Astrocyte (in vitro differentiated cells and primary cell): ENCODE measurements at regions not wholly inside any gene's neighbourhood (a gene's known extent, or its start where the extent isn't known, plus 50 kb on each side); places are given as distances from the start of the nearest gene placed in this dataset.

Experiments
- DNase-seq: peaks from one replicate; pipeline ENCODE4 v3.0.0-alpha.2; 2010; ENCODE audit warnings: low read depth
- FAIRE-seq: peaks from 2 replicates; lab custom pipeline; 2011; peaks lifted over from hg19 to GRCh38; lab: Jason Lieb, UNC
- H2AFZ ChIP-seq: 2 replicates; pipeline ENCODE4 v1.6.0; 2012; ENCODE audit warnings: low read depth, low read length, inconsistent platforms
- H3K27ac ChIP-seq: 2 replicates; pipeline ENCODE4 v1.5.1; 2011; ENCODE audit warnings: low read depth, low read length, inconsistent platforms
- H3K27me3 ChIP-seq: 2 replicates; pipeline ENCODE4 v1.6.0; 2011; ENCODE audit warnings: low read length, inconsistent platforms; ENCODE audit not compliant: insufficient read depth
- H3K36me3 ChIP-seq: 2 replicates; pipeline ENCODE4 v1.5.1; 2011; ENCODE audit warnings: low read length, inconsistent platforms; ENCODE audit not compliant: insufficient read depth
- H3K4me1 ChIP-seq: 2 replicates; pipeline ENCODE4 v1.5.1; 2011; ENCODE audit warnings: low read length, inconsistent platforms; ENCODE audit not compliant: insufficient read depth
- H3K4me2 ChIP-seq: 2 replicates; pipeline ENCODE4 v1.6.0; 2012; ENCODE audit warnings: low read length, inconsistent platforms
- H3K4me3 ChIP-seq: 2 replicates; pipeline ENCODE4 v1.5.1; 2011; ENCODE audit warnings: low read depth, mild to moderate bottlenecking, low read length, inconsistent platforms; ENCODE audit not compliant: insufficient read depth
- H3K79me2 ChIP-seq: 2 replicates; pipeline ENCODE4 v1.6.0; 2012; ENCODE audit warnings: mild to moderate bottlenecking, low read length, inconsistent platforms; ENCODE audit not compliant: insufficient read depth
- H3K9ac ChIP-seq: 2 replicates; pipeline ENCODE4 v1.6.0; 2012; ENCODE audit warnings: mild to moderate bottlenecking, low read length, inconsistent platforms
- H3K9me3 ChIP-seq: 2 replicates; pipeline ENCODE4 v1.5.1; 2012; ENCODE audit warnings: low read depth, mild to moderate bottlenecking, low read length, inconsistent platforms; ENCODE audit not compliant: insufficient read depth
- H4K20me1 ChIP-seq: 2 replicates; pipeline ENCODE4 v1.6.0; 2012; ENCODE audit warnings: low read length, inconsistent platforms; ENCODE audit not compliant: insufficient read depth
- H3K27ac Mint-ChIP-seq: one replicate; pipeline ENCODE4 v1.8.0; 2021; ENCODE audit warnings: mild to moderate bottlenecking, mixed read lengths; ENCODE audit not compliant: unreplicated experiment
- H3K27me3 Mint-ChIP-seq: one replicate; pipeline ENCODE4 v1.8.0; 2021; ENCODE audit warnings: low read depth, mixed read lengths; ENCODE audit not compliant: unreplicated experiment
- H3K36me3 Mint-ChIP-seq: one replicate; pipeline ENCODE4 v1.8.0; 2021; ENCODE audit warnings: low read depth, mixed read lengths; ENCODE audit not compliant: unreplicated experiment
- H3K4me1 Mint-ChIP-seq: one replicate; pipeline ENCODE4 v1.8.0; 2021; ENCODE audit warnings: low read depth, mixed read lengths; ENCODE audit not compliant: unreplicated experiment
- H3K4me3 Mint-ChIP-seq: one replicate; pipeline ENCODE4 v1.8.0; 2021; ENCODE audit warnings: mild to moderate bottlenecking, moderate library complexity, mixed read lengths; ENCODE audit not compliant: unreplicated experiment
- H3K9me3 Mint-ChIP-seq: one replicate; pipeline ENCODE4 v1.8.0; 2021; ENCODE audit warnings: mild to moderate bottlenecking, mixed read lengths; ENCODE audit not compliant: unreplicated experiment
- CTCF ChIP-seq: IDR thresholded peaks from 2 replicates; pipeline ENCODE4 v1.5.1; 2011; ENCODE audit warnings: low read depth, mild to moderate bottlenecking, inconsistent platforms, low read length, moderate library complexity; ENCODE audit not compliant: insufficient read depth
- EZH2 ChIP-seq: IDR thresholded peaks from 2 replicates; pipeline ENCODE4 v1.6.1; 2012; ENCODE audit warnings: mild to moderate bottlenecking, low read length, inconsistent platforms; ENCODE audit not compliant: insufficient read depth

GRCh38 chr4:35080799-35081198 lies 1163.5 kb downstream of the ARAP2 start:
- no peak overlapping the region for H3K4me3 ChIP-seq
- H4K20me1 ChIP-seq: no peaks in the 10 kb centered on the region
- Mint-ChIP-seq H3K4me1 (no peaks in the 10 kb centered on the region), H3K4me3 (no peak overlapping the region), H3K36me3 (no peaks in the 10 kb centered on the region), H3K9me3 (no peaks in the 10 kb centered on the region), H3K27ac (no peak overlapping the region), H3K27me3 (no peaks in the 10 kb centered on the region)
- no peaks in the 10 kb centered on the region for H3K27me3 ChIP-seq
- no peak overlapping the region for H3K9ac ChIP-seq
- H2AFZ ChIP-seq: no peak overlapping the region
- peaks cover 4% of the 10 kb centered on the region for H3K9me3 ChIP-seq
- H3K36me3 ChIP-seq: no peaks in the 10 kb centered on the region
- FAIRE-seq (no peak), DNase-seq (no peak)
- H3K4me1 ChIP-seq: no peaks in the 10 kb centered on the region
- no peak overlapping the region for H3K4me2 ChIP-seq
- TF ChIP-seq CTCF (no peak), EZH2 (no peak)
- no peak overlapping the region for H3K27ac ChIP-seq
- no peaks in the 10 kb centered on the region for H3K79me2 ChIP-seq

- Mint-ChIP-seq H3K4me3 (no peak overlapping the region), H3K27ac (no peak overlapping the region), H3K27me3 (no peaks in the 10 kb centered on the region), H3K36me3 (no peaks in the 10 kb centered on the region), H3K4me1 (no peaks in the 10 kb centered on the region), H3K9me3 (no peaks in the 10 kb centered on the region)
- Histone ChIP-seq H3K9ac (no peak overlapping the region), H3K27me3 (no peaks in the 10 kb centered on the region), H3K4me3 (no peak overlapping the region), H3K79me2 (no peaks in the 10 kb centered on the region), H3K9me3 (no peaks in the 10 kb centered on the region), H3K4me2 (no peak overlapping the region), H3K27ac (no peak overlapping the region), H2AFZ (no peak overlapping the region), H3K4me1 (no peaks in the 10 kb centered on the region), H4K20me1 (no peaks in the 10 kb centered on the region), H3K36me3 (no peaks in the 10 kb centered on the region)
- FAIRE-seq (no peak), DNase-seq (no peak)
- TF ChIP-seq CTCF (no peak), EZH2 (no peak)
These were observed 1157.1 kb downstream of the ARAP2 start for GRCh38 chr4:35087218-35087617.

- Mint-ChIP-seq H3K9me3 (no peaks in the 10 kb centered on the region), H3K27ac (no peak overlapping the region), H3K4me1 (no peaks in the 10 kb centered on the region), H3K27me3 (no peaks in the 10 kb centered on the region), H3K4me3 (no peak overlapping the region), H3K36me3 (no peaks in the 10 kb centered on the region)
- no peak for DNase-seq
- FAIRE-seq: no peak
- peaks cover 2% of the 10 kb centered on the region for H3K9me3 ChIP-seq
- no peaks in the 10 kb centered on the region for H3K4me1 ChIP-seq
- H3K27ac ChIP-seq: no peak overlapping the region
- H3K9ac ChIP-seq: no peak overlapping the region
- H4K20me1 ChIP-seq: no peaks in the 10 kb centered on the region
- H3K4me3 ChIP-seq: no peak overlapping the region
- H3K4me2 ChIP-seq: no peak overlapping the region
- TF ChIP-seq CTCF: no peak
- TF ChIP-seq EZH2: no peak
- no peaks in the 10 kb centered on the region for H3K79me2 ChIP-seq
- no peak overlapping the region for H2AFZ ChIP-seq
- no peaks in the 10 kb centered on the region for H3K36me3 ChIP-seq
- no peaks in the 10 kb centered on the region for H3K27me3 ChIP-seq
These were observed 1143.4 kb downstream of the ARAP2 start for GRCh38 chr4:35100932-35101331.
